ENCODE measurements at regions not wholly inside any gene's neighbourhood (a gene's known extent, or its start where the extent isn't known, plus 50 kb on each side); places are given as distances from the start of the nearest gene placed in this dataset.

GRCh38 chr21:43297391-43297981 is 128.7 kb downstream of the CRYAA start (continued):
- no peak for TF ChIP-seq CHD7 (IDR thresholded peaks at IDR 0.05; ENCODE audit: insufficient replicate concordance, low read length)
- no peak for TF ChIP-seq POLR2AphosphoS5 (IDR thresholded peaks at IDR 0.05; ENCODE audit: low read depth, low read length)
- TF ChIP-seq TBP (IDR thresholded peaks at IDR 0.05; ENCODE audit: low read depth, low read length) = no peak
- TF ChIP-seq GABPA (IDR thresholded peaks at IDR 0.05; ENCODE audit: borderline replicate concordance, insufficient read depth, low read length) = no peak
- TF ChIP-seq KDM1A (IDR thresholded peaks at IDR 0.05; ENCODE audit: borderline replicate concordance, low read length) = no peak
- no peak for TF ChIP-seq SRF (IDR thresholded peaks at IDR 0.05; ENCODE audit: low read depth, low read length)
- no peak for TF ChIP-seq GTF2F1 (IDR thresholded peaks at IDR 0.05; ENCODE audit: borderline replicate concordance, low read depth, low read length)
- no peak for TF ChIP-seq FOSL1 (IDR thresholded peaks at IDR 0.05; ENCODE audit: insufficient read depth, low read depth, low read length)
- TF ChIP-seq USF2 (IDR thresholded peaks at IDR 0.05; ENCODE audit: low read length) = no peak
- TF ChIP-seq POLR2A (IDR thresholded peaks at IDR 0.05; ENCODE audit: control extremely low read depth in 1 of 2, low read depth in 2 of 2, low read length in 2 of 2) = no peak
- no peak for TF ChIP-seq HDAC6 (IDR thresholded peaks at IDR 0.05; ENCODE audit: low read depth, low read length)

Measured in H1 (cell line).